Liver (tissue), 7 donors: ENCODE measurements at regions not wholly inside any gene's neighbourhood (a gene's known extent, or its start where the extent isn't known, plus 50 kb on each side); places are given as distances from the start of the nearest gene placed in this dataset.

Experiments used
- DNase-seq: peaks from one replicate; pipeline ENCODE4 v3.0.0-alpha.2; 2017; ENCODE audit warnings: low spot score
- H3K27ac ChIP-seq, 2 donors: one replicate each; pipeline ENCODE4 v1.7.0; 2013; ENCODE audit warnings: inconsistent platforms in 2 of 2, low read length in 2 of 2, control low read depth in 1 of 2, low read depth in 1 of 2, mild to moderate bottlenecking in 1 of 2
- H3K27me3 ChIP-seq, 4 donors: one replicate each; pipeline versions ENCODE4 v1.6.1 to v1.7.0; 2013; ENCODE audit warnings: low read length in 3 of 4, inconsistent platforms in 1 of 4, mild to moderate bottlenecking in 1 of 4, moderate library complexity in 1 of 4; ENCODE audit not compliant: control insufficient read depth in 4 of 4, insufficient read depth in 4 of 4
- H3K36me3 ChIP-seq, 4 donors: one replicate each; pipeline versions ENCODE4 v1.6.1 to v1.7.0; 2013; ENCODE audit warnings: low read length in 3 of 4, mild to moderate bottlenecking in 3 of 4, low read depth in 1 of 4, moderate library complexity in 1 of 4; ENCODE audit not compliant: control insufficient read depth in 4 of 4, insufficient read depth in 3 of 4
- H3K4me1 ChIP-seq, 4 donors: one replicate each; pipeline versions ENCODE4 v1.6.1 to v1.7.0; 2013; ENCODE audit warnings: low read length in 3 of 4, mild to moderate bottlenecking in 3 of 4, moderate library complexity in 1 of 4; ENCODE audit not compliant: control insufficient read depth in 4 of 4, insufficient read depth in 4 of 4
- H3K4me3 ChIP-seq, 3 donors: one replicate each; pipeline versions ENCODE4 v1.6.1 to v1.7.0; 2013; ENCODE audit warnings: low read length in 3 of 3, control low read depth in 1 of 3, low read depth in 1 of 3, mild to moderate bottlenecking in 1 of 3
- H3K9ac ChIP-seq, 2 donors: one replicate each; pipeline ENCODE4 v1.7.0; 2013; ENCODE audit warnings: low read length in 2 of 2, mild to moderate bottlenecking in 2 of 2, moderate library complexity in 2 of 2, control low read depth in 1 of 2, low read depth in 1 of 2
- H3K9me3 ChIP-seq, 4 donors: one replicate each; pipeline versions ENCODE4 v1.6.1 to v1.7.0; 2013; ENCODE audit warnings: low read length in 3 of 4; ENCODE audit not compliant: control insufficient read depth in 4 of 4
- EGR1 ChIP-seq, 2 donors: IDR thresholded peaks; 2 replicates each; pipeline ENCODE4 v1.6.1; 2016 to 2018; ENCODE audit warnings: antibody characterized with exemption in 2 of 2, low read depth in 2 of 2
- FOXA1 ChIP-seq: IDR thresholded peaks from 2 replicates; pipeline ENCODE4 v1.6.1; 2016; ENCODE audit warnings: antibody characterized with exemption
- FOXA2 ChIP-seq: IDR thresholded peaks from 2 replicates; pipeline ENCODE4 v1.6.1; 2016; ENCODE audit warnings: antibody characterized with exemption
- GABPA ChIP-seq, 2 donors: IDR thresholded peaks in 1 of 2; conservative IDR thresholded peaks in 1 of 2; 2 replicates each; pipeline ENCODE4 v1.6.1; 2016; ENCODE audit warnings: antibody characterized with exemption in 2 of 2, mild to moderate bottlenecking in 1 of 2, moderate library complexity in 1 of 2
- HNF4A ChIP-seq, 2 donors: conservative IDR thresholded peaks; 2 replicates each; pipeline ENCODE4 v1.6.1; 2016; ENCODE audit warnings: antibody characterized with exemption in 2 of 2, mild to moderate bottlenecking in 2 of 2
- HNF4G ChIP-seq: IDR thresholded peaks from 2 replicates; pipeline ENCODE4 v1.6.1; 2016; ENCODE audit warnings: antibody characterized with exemption
- JUND ChIP-seq, 2 donors: IDR thresholded peaks; 2 replicates each; pipeline ENCODE4 v1.6.1; 2016; ENCODE audit warnings: antibody characterized with exemption in 2 of 2
- NR2F2 ChIP-seq: IDR thresholded peaks from 2 replicates; pipeline ENCODE4 v1.6.1; 2016; ENCODE audit warnings: antibody characterized with exemption
- RAD21 ChIP-seq, 2 donors: IDR thresholded peaks; 2 replicates each; pipeline ENCODE4 v1.6.1; 2016; ENCODE audit warnings: antibody characterized with exemption in 2 of 2, mild to moderate bottlenecking in 2 of 2
- REST ChIP-seq: IDR thresholded peaks from 2 replicates; pipeline ENCODE4 v1.6.1; 2016; ENCODE audit warnings: antibody characterized with exemption, mild to moderate bottlenecking
- RXRA ChIP-seq, 2 donors: IDR thresholded peaks; 2 replicates each; pipeline ENCODE4 v1.6.1; 2017 to 2018; ENCODE audit warnings: antibody characterized with exemption in 2 of 2, mild to moderate bottlenecking in 1 of 2
- SP1 ChIP-seq: IDR thresholded peaks from 2 replicates; pipeline ENCODE4 v1.6.1; 2018; ENCODE audit warnings: antibody characterized with exemption, mild to moderate bottlenecking
- YY1 ChIP-seq: IDR thresholded peaks from 2 replicates; pipeline ENCODE4 v1.6.1; 2016; ENCODE audit warnings: antibody characterized with exemption, mild to moderate bottlenecking
- WGBS: extraction: QIAGEN DNeasy Blood & Tissue Kit; methylation state at CpG from one replicate; pipeline ENCODE4 v1.1.7; 2013; 5-methylcytosine and 5-hydroxymethylcytosine counted together
- TF ChIP-seq, protein P1 (sequence below): IDR thresholded peaks from 2 replicates; pipeline ENCODE4 v1.6.1; 2016; ENCODE audit warnings: antibody characterized with exemption
- TF ChIP-seq, protein P2 (sequence below): IDR thresholded peaks from 2 replicates; pipeline ENCODE4 v1.6.1; 2016; ENCODE audit warnings: antibody characterized with exemption
- donor health status: healthy.
- donor health status: healthy.
- donor health status: healthy.
- donor health status: healthy.

DNA sequence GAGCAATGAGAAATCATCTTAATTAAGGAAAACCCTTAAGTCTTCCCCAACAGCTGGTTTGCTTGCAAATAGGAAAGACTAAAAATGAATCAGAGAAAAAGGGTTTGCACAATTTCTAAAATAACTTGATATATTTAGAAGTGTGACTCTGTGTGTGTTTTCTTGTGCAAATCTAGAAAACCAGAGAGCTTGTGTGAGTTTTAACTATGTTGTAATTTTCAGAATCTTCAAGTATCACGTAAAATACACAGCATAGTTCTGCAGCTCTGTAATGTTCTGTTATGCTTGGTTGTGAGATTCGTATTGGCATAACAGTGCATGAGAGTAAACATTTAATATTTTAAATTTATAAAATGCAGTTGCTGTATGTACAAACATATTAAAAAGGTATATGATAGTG is 74.7 kb upstream of the GAP43 start:
- no peaks in the 10 kb centered on the region for H3K4me1 ChIP-seq
- no peaks in the 10 kb centered on the region for H3K36me3 ChIP-seq
- no peaks in the 10 kb centered on the region for H3K9me3 ChIP-seq
- no peak for DNase-seq
- no peak for TF ChIP-seq YY1
- no peak for TF ChIP-seq NR2F2
- no peak for TF ChIP-seq RXRA (IDR thresholded peaks at IDR 0.05)
- no peak for TF ChIP-seq JUND (IDR thresholded peaks at IDR 0.05)
- TF ChIP-seq GABPA (IDR thresholded peaks at IDR 0.05 in 1 of 2, conservative IDR thresholded peaks at IDR 0.05 in 1 of 2): no peak
- no peak for TF ChIP-seq FOXA2
- no peak for TF ChIP-seq HNF4A (conservative IDR thresholded peaks at IDR 0.05)
- TF ChIP-seq RAD21 (IDR thresholded peaks at IDR 0.05): no peak
- TF ChIP-seq, protein P1, sequence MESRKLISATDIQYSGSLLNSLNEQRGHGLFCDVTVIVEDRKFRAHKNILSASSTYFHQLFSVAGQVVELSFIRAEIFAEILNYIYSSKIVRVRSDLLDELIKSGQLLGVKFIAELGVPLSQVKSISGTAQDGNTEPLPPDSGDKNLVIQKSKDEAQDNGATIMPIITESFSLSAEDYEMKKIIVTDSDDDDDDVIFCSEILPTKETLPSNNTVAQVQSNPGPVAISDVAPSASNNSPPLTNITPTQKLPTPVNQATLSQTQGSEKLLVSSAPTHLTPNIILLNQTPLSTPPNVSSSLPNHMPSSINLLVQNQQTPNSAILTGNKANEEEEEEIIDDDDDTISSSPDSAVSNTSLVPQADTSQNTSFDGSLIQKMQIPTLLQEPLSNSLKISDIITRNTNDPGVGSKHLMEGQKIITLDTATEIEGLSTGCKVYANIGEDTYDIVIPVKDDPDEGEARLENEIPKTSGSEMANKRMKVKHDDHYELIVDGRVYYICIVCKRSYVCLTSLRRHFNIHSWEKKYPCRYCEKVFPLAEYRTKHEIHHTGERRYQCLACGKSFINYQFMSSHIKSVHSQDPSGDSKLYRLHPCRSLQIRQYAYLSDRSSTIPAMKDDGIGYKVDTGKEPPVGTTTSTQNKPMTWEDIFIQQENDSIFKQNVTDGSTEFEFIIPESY: no peak
- TF ChIP-seq SP1: no peak
- H3K27ac ChIP-seq: no peak overlapping the region
- H3K27me3 ChIP-seq: no peaks in the 10 kb centered on the region
- H3K4me3 ChIP-seq: no peak overlapping the region
- WGBS: 82% methylated on average over 2 of the region's 2 CpGs
- H3K9ac ChIP-seq: no peak overlapping the region

DNA sequence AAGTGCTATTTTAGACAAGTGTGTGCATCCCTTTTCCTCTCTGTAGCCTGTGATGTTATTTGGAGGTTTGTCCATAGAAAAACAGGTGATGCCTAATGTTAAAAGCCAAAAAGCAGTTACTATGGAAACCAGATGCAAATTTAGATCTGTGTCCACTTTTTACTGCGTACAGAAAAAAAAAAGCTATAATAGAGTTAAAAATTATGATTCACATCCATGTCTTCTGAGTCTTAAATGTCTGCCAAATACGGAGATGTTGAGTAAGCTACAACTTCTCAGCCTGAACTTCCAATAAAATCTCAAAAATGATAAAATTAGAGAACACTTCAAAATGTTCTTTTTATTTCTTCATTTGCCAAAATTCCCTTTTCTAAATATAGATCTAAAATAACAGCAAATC is 74.2 kb upstream of the GAP43 start:
- TF ChIP-seq, protein P1: no peak
- TF ChIP-seq HNF4G: no peak
- TF ChIP-seq NR2F2: no peak
- no peak for TF ChIP-seq HNF4A (conservative IDR thresholded peaks at IDR 0.05)
- TF ChIP-seq FOXA1: no peak
- no peak for TF ChIP-seq FOXA2
- no peak for TF ChIP-seq EGR1 (IDR thresholded peaks at IDR 0.05; ENCODE audit: low read depth in 2 of 2)
- TF ChIP-seq SP1: no peak
- TF ChIP-seq YY1: no peak
- no peak for TF ChIP-seq RAD21 (IDR thresholded peaks at IDR 0.05)
- TF ChIP-seq, protein P2, sequence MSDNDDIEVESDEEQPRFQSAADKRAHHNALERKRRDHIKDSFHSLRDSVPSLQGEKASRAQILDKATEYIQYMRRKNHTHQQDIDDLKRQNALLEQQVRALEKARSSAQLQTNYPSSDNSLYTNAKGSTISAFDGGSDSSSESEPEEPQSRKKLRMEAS: no peak
- H3K27me3 ChIP-seq: no peaks in the 10 kb centered on the region
- no peak for DNase-seq
- H3K36me3 ChIP-seq: no peaks in the 10 kb centered on the region
- H3K4me1 ChIP-seq: no peaks in the 10 kb centered on the region
- no peak overlapping the region for H3K4me3 ChIP-seq
- no peak overlapping the region for H3K9ac ChIP-seq
- no peak overlapping the region for H3K27ac ChIP-seq
- 79% methylated on average over 2 of the region's 2 CpGs for WGBS
- no peaks in the 10 kb centered on the region for H3K9me3 ChIP-seq

DNA sequence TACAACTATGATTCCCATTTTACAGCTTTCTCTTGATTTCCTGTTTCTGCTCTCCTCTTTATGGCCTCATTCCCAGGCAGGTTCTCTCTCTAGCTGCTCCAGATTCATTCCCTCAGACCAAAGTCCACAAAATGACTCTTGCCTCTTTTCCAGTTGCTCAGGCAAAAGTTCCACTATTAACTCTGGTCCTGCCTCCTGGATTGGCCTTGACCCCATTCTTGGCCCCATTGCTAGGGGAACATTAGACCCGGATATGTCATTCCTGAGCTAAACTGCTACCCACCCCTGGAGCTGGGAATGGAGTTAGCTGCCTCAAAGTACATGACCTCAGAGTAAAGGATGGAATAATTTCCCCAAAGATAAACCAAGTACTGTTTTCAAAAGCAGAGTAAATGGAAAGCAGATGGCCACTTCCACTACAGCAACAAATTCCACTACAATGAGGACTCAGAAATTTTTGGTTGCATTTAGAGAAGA is 73.0 kb upstream of the GAP43 start:
- H3K4me1 ChIP-seq: no peaks in the 10 kb centered on the region
- no peak overlapping the region for H3K9ac ChIP-seq
- no peak overlapping the region for H3K27ac ChIP-seq
- H3K9me3 ChIP-seq: no peaks in the 10 kb centered on the region
- WGBS: 29% methylated on average over 1 of the region's 1 CpG
- DNase-seq: no peak
- H3K36me3 ChIP-seq: no peaks in the 10 kb centered on the region
- H3K4me3 ChIP-seq: no peak overlapping the region
- H3K27me3 ChIP-seq: no peaks in the 10 kb centered on the region
- TF ChIP-seq RAD21 (IDR thresholded peaks at IDR 0.05) (no peak), FOXA1 (no peak), REST (no peak), HNF4G (peak; percentile 62), RXRA (IDR thresholded peaks at IDR 0.05) (peak; percentile 68 to 75), JUND (IDR thresholded peaks at IDR 0.05) (no peak), YY1 (no peak), HNF4A (conservative IDR thresholded peaks at IDR 0.05) (peak; percentile 58 to 90), GABPA (IDR thresholded peaks at IDR 0.05 in 1 of 2, conservative IDR thresholded peaks at IDR 0.05 in 1 of 2) (no peak), EGR1 (IDR thresholded peaks at IDR 0.05; ENCODE audit: low read depth in 2 of 2) (no peak), SP1 (peak; percentile 79)
- TF ChIP-seq, protein P1: no peak
- TF ChIP-seq, protein P2: no peak
